ENCODE measurements at regions not wholly inside any gene's neighbourhood (a gene's known extent, or its start where the extent isn't known, plus 50 kb on each side); places are given as distances from the start of the nearest gene placed in this dataset.
"Not testable (repeated sequence)": the region's sequence is repeated elsewhere in the genome, so short reads cannot be mapped to it uniquely, and the experiment has no call there.

DNA sequence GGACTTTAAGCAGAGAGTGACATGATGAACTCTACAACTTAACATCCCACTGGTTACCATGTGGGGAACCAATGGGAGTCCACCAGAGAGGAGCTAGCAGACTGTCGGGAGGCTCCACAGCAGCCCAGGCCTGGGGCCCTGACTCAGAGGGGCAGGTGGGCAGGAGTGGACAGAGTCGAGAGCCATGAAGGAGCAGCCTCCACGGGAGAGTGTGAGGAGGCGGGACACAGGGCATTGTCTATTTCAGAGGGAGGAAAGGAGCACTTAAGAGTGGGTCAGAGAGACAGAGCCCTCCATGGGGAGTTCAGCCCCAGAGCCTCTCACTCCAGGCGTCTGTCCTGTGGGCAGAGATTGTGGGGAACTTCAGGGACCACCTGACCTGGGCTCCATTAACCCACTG, 118.7 kb downstream of the CYP26B1 start:
- peak in 1 of 2 donors; percentile 13 for DNase-seq

DNA sequence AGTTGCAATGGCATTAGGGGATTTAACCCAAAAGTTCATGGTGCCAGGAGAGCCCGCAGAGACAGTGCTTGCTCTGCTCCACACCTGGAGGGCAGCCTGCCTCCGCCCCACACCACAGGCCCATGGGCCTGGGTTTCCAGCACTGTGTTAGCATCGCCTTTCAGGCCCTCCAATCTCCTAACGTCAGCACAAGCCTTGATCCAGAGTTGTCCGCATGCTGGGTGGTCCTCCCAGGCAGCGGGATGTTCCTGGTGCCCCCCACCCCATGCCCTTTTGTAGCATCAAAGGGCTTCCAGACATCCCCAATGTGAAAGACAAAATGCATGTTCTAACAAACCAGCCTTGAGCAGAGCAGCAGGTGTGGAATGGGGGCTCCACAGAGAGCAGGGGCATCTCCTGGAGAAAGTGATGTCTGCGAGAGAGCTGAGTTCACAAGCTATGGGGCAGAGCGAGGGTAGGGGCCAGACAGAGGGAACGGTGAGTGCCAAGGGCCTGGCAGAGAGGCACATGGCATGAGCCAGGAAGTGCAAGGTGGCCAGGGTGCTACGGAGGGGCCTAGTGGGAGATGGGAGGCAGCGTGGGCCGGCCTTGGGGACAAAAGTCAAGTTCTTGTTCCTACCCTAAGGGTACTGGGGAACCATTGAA, 119.2 kb downstream of the CYP26B1 start:
- DNase-seq, result no peak

DNA sequence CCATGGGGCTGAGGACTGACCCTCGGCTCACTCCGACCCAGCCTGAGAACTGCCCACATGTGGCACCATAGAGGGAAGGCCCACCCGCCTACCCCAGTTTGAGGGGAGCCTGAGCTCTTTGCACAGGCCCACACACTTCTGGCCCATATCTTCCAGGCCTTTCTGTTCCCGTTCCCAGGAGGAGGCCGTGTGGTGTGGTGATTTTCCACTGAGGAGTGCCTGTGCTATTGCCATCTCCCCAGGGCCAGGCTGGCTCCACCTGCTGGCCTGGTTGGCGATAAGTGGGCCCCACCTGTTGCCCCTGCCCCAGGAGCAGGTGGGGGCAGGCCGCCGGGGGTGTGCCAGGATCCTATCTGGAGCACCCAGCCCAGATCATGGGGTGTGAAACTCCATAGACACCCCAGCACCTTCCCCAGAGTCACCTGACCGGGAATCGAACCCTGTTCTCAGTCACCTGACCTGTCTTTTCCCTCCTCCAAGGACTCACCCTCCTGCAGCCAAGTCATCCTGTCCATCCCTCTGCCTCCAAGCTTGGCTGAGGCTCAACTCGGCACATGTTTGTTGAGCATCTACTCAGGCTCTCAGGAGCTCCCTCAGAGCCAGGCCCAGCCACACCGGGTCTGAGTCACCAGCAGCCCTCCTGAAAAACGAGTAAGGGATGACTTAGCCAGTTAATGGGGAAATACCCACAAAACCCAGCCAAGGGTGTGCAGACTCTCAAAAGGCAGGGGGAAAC, 120.1 kb downstream of the CYP26B1 start:
- DNase-seq, result peak in 1 of 2 donors; percentile 11

DNA sequence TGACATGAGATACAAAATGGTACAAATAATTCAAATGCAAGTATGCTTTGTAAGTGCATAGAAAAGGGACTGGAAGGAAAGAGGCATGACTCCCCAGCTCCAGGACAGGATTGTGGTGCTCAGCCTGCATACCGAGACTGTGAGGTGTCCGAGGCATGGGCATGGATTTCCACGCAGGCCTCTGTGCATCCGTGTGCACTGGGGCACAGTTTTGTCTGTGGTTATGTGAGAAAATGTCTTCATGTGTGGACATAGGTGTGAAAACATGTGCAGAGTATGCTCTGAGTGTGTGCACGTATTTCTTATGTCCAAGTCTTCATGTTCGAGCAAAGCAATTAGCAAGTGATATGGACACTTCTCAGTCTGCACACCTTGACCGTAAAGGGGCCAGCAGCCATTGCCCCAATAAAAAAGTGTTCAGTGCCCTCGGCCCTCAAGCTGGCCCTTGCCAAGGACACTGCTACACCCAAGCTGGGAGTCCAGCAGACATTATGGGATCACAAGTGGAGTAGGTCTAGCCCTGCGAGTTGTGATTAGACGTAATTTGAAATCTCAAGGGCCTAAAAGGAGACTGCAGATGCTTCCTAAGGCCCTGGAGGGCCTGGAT, 120.7 kb downstream of the CYP26B1 start:
- no peak for DNase-seq

DNA sequence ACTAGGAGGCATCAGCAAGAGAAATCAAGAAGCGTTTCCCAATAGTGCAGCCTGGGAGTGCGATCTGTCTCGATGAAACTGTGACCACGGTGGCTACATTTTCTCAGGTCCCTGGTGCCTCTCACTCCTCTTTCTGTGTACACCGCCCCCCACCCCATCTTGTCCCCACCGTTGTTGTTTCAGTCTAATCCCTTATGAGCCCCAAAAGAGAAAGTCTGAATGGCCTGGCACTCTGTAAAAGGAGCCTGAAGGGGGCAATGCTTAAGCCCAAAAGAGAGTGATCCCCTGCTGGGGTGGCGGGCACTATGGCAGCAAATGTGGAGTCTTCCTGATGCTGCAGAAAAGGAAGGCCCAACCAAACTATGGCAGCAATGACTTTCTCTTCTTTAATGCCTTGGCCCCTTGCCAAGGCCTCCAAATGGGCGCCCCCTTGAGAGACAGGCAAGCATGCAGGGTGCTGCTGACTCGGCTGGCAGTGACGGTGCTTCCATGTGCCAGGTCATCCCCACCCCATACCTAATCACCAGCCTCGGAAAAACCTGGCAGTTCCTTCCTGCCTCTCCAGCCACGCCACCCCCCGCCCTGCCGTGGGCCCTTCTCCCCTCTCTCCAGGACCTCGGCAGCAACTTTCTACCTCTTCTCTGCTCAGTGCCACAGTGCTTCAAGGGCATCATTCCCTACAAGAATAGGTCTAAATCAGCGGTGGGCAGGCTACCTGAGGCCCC, 123.0 kb downstream of the CYP26B1 start:
- DNase-seq, result peak in 1 of 2 donors; percentile 9

DNA sequence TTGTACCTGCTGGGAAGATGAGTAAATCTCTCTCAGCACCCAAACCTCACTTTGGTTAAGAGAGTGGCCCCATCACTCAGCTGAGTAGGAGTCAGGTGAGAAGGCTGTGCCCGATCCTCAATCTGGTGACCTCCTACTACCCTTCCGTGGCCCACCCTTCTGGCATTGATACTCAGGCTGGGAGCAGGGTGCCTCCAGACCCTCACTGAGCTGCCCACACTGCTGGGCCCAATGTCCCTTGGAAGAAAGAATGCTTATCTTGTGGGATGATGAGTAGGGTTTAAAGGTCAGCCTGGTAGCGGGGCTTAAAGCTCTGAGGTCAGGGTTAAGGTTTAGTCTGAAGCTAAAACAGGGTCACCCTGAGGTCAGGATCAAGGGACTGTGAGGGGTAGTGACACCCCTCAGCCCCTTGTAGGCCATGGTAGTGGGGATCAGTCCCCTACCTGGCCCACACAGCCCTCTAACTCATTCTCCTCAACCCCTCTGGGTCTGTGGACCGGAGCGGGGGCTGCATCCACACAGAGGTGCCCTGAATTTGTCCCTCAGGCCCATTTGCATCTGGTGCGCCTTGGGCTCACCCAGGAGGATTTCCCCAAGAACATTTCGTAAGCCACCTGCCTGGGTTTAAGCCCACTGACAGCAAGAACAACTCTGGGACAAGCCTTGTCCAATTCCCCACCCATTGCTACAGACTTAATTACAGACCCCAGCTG, 123.8 kb downstream of the CYP26B1 start:
- peak in 1 of 2 donors; percentile 10 for DNase-seq

DNA sequence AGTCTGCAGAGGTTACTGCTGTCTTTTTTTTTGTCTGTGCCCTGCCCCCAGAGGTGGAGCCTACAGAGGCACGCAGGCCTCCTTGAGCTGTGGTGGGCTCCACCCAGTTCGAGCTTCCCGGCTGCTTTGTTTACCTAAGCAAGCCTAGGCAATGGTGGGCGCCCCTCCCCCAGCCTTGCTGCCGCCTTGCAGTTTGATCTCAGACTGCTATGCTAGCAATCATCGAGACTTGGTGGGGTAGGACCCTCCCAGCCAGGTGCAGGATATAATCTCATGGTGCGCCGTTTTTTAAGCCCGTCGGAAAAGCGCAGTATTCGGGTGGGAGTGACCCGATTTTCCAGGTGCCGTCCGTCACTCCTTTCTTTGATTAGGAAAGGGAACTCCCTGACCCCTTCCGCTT, 126.3 kb downstream of the CYP26B1 start:
- DNase-seq, result not testable (repeated sequence)

DNA sequence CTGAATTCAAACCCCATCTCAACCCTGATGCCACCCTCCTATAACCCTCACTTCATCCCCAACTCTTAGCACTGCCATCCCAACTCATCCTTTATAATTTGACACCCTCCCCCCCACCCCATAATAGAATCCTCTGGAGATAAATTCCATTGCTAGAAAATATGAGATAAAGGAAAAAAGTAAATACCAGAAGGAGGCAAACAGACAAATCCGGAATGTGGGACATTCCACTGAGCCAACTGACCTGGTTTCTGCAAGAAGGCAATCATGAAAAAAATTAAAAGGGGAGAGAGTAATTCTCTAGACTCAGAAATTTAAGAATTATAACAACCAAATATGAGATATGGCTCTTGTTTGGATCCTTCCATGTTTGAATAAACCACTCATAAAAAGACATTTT, 132.4 kb downstream of the CYP26B1 start:
- no peak for DNase-seq

DNA sequence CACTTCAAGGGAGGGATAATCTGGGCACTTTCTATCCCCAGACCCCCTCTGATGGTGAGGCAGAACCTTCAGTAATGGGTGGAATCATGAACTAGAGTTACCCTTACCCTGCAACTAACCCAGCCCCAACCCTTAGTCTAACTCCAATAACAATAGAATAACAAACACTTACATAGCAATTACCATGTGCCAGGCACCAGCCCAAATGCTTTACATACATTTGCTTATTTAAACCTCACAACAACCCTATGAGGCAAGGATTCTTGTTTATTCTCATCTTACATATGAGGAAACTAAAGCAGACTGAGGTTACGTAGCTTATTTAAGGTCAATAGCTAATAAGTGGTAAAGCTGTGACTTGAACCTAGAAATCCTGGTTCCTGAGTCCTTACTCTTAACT, 132.8 kb downstream of the CYP26B1 start:
- no peak for DNase-seq

DNA sequence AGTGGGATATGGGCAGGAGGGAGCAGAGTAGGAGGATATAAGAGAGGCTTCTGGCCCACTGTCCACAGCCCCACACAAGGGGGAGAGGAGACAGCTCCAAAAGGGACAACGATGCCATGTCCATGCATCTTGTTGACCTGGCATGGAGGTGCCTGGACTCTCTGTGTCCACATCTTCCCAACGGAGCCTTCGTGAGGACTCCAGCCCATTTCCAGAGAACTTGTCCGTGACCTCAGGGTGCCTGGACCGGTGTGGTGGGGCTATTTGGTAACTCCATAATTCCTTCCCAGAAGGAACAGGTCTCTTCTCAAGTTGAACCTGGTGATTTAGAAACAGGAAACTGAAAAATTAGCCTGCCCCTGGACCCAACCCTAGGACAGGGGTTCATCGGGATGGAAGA, 133.9 kb downstream of the CYP26B1 start:
- DNase-seq, result no peak

DNA sequence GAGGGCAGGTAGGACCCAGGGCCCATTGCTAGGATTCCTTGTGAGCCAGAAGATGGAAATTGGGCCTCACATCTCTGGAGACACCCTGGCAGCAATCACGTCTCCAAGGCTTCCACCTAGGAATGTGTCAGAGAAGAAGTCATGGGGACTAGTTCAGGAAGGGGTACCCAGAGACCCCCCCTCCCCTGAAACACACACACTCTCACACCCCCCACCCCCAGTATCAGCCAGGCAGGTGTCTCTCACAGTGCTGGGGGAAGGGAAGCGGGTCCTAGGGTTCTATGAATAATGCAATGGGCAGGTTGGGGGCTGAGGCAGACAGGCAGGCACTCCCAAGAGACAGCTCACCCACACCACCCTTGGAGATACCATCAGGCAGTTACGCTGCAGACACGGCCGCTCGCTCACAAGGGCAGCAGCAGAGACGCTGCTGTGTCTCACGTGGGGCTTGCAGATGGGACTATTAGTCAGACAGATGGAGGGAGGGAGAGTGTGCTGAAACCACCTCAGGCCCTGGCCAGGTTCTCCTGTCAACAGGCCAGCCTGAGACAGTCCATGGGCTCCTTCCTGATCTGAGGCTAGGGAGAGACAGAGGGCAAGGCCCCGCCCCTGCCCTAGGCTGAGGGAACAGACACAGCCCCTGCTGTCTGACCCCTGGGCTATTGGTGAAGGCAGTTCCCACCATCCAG, 134.6 kb downstream of the CYP26B1 start:
- DNase-seq, result no peak

DNA sequence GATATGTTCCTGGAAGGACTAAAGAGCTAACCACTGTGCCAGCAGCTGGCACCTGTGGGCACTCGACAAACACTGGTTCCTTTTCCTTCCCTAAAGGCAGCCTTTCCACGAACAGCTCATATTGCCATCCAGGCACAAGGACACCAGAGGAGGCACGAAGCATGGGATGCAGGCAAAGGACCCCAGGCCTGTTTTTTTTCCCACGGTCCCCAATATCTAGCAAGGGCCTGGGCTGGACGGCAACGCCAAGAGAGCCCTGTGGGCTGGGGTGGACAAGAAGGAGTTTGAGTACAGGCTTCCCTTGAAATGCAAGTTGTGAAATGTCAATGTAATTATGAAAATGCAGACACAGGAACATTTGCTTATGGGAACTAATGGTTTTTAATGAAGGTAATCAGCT, 135.9 kb downstream of the CYP26B1 start:
- DNase-seq, result no peak

DNA sequence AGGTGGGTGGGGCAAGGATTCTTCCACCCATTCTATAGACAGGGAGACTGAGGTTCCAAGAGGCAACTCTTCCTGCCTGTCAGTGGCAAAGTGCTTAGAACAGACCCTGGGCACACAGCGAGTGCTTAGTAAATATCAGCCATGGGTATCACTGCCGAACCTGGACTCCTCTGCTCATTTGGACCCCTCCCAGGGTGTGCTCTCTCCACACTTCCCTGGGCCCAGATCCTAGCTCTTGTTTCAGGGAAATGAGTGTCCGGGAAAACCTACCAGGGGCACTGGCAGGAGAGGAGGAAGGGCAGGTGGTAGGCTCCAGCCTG, 136.3 kb downstream of the CYP26B1 start:
- DNase-seq, result no peak

DNA sequence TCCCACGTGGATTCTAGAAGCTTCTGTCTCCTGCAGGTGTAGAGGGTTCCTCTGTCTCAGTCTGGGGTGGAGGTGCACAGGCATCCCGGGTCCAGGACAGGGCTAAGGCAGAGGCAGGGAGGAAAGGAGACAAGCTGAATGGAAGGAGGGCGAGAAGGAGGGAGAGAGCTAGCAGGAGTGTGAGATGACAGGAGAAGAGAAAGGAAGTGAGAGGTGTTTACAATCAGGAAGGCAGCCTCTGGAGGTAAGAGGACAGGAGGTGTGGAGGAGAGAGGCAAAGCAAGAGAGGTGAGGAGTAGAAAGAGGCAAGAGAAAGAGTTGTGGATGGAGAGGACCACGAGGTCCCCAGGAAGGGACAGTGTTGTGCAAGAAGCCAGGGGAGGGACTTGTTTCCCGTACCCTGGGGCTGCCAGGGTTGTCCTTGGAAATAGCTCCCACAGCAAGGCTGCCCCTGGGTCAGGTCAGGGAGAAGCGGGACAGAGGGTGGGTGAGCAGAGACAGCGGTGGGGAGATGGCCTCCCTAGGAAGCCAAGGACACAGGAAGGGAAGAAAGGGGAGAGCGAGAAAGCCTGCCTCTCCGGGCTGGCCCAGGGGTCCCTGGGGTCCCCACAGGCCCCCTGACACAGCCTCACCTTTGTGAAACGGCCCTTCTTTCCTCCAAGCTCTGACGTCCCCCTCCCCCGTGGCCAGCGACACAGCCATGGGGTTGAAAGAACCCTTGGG, 136.9 kb downstream of the CYP26B1 start:
- no peak for DNase-seq

DNA sequence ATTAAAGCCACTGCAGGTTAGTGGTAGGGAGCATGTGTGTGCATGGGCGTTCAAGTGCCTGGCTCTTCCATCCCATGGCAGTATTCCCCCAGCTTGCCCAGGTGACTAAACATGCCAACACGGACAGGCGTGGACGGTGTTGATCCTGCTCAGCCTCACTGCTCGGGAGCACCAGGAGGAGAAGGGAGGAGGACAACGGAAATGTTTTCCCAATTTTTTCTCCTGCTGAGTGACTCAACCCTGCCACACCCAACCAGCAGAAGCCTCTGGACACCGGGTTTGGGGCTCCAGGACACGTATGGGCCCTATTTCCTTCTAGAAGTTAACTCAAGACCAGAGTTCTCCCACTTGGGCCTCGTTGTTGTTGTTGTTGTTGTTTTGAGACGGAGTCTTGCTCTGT, 139.1 kb downstream of the CYP26B1 start:
- no peak for DNase-seq

DNA sequence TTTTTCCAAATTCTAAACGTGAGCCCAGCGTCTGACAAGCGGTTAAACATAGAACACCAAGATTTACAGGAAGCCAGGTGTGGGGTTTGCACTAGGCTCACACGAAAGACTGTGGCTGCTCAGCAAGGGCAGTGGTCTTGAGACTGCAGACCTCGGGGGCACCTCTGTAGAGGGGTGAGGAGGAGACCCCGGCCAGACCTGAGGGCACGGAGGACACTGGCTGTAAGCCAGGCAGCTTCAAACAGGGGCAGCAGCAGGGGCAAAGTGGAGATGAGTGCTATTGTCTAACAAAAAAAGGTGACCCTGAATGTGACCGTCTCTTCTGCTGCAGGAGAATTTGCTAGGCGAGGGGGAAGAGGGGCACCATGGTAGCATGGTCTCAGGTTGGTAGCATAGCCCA, 140.3 kb downstream of the CYP26B1 start:
- DNase-seq, result no peak

DNA sequence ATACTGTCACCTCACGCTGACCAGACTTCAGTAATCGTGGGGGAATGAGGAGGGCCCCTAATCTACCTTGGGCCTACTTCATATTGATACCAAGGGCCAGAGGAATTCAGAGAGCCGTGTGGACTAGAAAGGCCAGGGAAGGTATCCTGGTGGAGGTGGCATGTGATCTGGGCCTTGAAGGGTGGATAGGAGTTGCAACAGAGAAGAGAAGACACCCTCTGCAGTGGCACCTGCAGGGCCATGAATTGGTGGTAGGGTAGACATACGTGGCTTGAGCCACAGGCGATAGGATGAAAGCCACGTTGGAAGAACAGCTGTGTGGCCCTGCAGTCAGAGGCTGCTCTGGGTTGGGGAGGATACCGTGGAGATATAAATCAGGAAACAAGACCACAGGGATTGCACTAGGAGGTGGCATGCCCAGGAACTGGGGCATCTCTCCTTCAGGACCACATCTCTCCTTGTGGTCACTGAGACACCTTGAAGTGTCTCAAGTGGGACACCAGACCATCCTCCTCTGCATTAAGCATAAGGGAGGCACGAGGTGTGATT, 141.4 kb downstream of the CYP26B1 start:
- DNase-seq, result no peak

DNA sequence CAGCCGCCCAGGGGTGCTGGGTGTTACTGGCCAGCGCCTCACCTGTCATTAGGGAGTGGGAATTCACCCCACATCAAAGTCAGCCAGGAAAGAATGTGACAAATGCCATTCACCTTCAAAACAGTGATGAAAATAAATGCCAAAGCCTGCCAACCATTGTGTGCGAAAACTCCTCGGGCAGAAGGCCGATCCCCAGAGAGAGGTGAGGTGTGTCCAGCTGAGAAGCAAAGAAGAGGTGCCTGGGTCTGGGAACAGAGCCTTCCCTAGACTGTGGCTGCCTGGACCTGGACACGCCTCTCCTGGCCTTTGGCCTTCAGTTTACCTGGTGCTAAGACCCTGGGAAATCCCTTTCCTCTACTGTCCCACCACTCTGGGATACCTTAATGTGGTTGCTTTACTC, 142.7 kb downstream of the CYP26B1 start:
- DNase-seq, result no peak

DNA sequence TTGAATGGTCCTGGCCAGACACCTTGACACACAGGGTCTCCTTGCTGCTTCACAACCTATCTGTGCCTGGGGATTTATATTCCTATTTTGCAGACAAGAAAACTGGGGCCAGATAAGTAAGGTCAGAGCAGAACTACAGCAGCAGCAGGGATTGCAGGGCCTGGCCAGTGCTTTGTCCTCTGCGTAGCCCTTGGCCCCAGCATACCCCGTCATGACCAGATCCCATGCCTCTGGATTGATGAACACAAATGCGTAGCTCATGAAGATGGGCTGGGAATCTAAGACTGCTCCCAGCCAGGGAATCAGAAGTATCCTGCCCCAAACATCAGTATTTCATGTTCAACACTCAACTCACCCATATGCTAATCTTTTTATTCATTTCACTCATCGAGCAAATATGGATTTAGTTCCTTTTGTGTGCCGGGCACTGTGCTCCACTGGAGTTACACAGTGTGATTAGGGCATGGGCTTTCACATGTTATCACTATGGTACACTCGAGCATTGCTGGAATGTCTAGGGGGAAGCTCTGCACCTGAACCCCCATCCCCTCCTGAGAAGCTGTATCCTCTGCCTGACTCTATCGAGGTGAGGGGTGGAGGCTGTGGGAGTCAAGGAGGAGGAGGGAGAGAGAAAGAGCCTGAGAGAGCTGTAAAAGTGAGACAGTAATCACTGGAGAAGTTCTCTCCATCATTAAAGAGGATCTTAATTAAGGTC, 143.3 kb downstream of the CYP26B1 start:
- DNase-seq, result no peak

DNA sequence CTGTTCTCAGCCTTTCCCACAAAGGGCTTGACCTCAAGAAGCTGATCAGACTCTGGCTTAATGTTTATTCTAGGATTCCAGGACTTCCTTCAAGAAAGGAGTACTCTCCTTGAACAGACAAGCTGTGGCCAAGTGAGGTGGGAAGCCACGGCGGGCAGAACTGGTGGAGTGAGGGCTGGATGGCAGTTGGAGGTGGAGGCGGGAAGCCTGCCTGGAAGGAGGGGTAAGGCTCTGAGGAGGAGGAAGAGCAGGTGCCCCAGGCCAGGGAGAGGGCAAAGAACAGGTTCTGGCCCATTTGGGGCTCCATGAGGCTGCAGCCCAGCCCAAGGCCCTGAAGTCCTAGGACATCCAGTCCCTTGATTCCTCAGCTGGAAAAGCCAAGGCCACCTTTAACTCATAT, 143.9 kb downstream of the CYP26B1 start:
- no peak for DNase-seq

DNA sequence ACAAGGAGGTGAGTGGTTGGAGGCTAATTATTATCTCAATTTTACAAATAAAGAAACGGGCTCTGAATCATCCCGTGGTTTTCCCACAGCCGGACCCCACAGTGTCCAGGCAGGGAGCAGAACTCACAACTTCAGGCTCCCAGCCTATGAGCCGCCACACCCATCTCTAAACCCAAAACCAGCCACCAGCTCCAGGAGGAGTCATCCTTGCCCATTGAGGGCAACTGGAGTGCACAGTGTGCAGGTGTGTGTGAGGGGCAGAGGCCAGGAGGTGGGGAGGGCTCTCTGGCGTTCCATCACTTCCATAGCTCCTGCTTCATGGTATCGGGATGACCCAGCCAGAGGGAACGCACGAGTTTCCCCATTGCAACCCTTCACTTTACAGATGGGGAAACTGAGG, 144.5 kb downstream of the CYP26B1 start:
- DNase-seq, result no peak

Measured in stimulated activated CD4-positive, alpha-beta T cell treated with anti-CD3 and anti-CD28 coated beads, Interleukin-2, amount 100 ng/mL, for 24 hours (primary cell).